Skin epidermis (tissue), 12 donors: ENCODE measurements at regions not wholly inside any gene's neighbourhood (a gene's known extent, or its start where the extent isn't known, plus 50 kb on each side); places are given as distances from the start of the nearest gene placed in this dataset.
A peak's percentile ranks its signal among the peaks of the same experiment; 100 is the strongest.

Experiments used
- H3K27ac ChIP-seq, 21 experiments: fragments of 200-600 bp; sonication (generic) in 11 of 21; one replicate each; pipeline ENCODE4 v1.5.0; 2020; ENCODE audit warnings: mild to moderate bottlenecking in 3 of 21, inconsistent platforms in 2 of 21, moderate library complexity in 2 of 21
- H3K4me3 ChIP-seq, 7 experiments: fragments of 200-600 bp; sonication (generic) in 2 of 7; one replicate each; pipeline ENCODE4 v1.5.0; 2020; ENCODE audit warnings: inconsistent platforms in 2 of 7, mild to moderate bottlenecking in 2 of 7, moderate library complexity in 1 of 7

GRCh38 chr3:46146548-46146947 is 61.6 kb downstream of the CCR1 start:
- Histone ChIP-seq H3K4me3 (no peak overlapping the region), H3K27ac (peak overlapping the region in 1 of 21 experiments; percentile 2)

GRCh38 chr3:46146021-46146420 is 62.1 kb downstream of the CCR1 start:
- H3K4me3 ChIP-seq = no peak overlapping the region

GRCh38 chr3:46145147-46145546 is 63.0 kb downstream of the CCR1 start:
- H3K4me3 ChIP-seq = no peak overlapping the region
- no peak overlapping the region for H3K27ac ChIP-seq

More at GRCh38 chr3:46146021-46146420, 62.1 kb downstream of the CCR1 start:
- peak overlapping the region in 1 of 21 experiments; percentile 2 for H3K27ac ChIP-seq

- peak overlapping the region in 1 of 21 experiments; percentile 29 for H3K27ac ChIP-seq
- H3K4me3 ChIP-seq = no peak overlapping the region
These were observed 64.1 kb downstream of the CCR1 start for GRCh38 chr3:46143951-46144473.

GRCh38 chr3:46141813-46142212 is 66.3 kb downstream of the CCR1 start:
- no peak overlapping the region for H3K27ac ChIP-seq

GRCh38 chr3:46138581-46138980 is 69.5 kb downstream of the CCR1 start:
- no peak overlapping the region for H3K27ac ChIP-seq
- H3K4me3 ChIP-seq = no peak overlapping the region

More at GRCh38 chr3:46141813-46142212, 66.3 kb downstream of the CCR1 start:
- H3K4me3 ChIP-seq = no peak overlapping the region

GRCh38 chr3:46135475-46135874 is 72.6 kb downstream of the CCR1 start:
- Histone ChIP-seq H3K27ac (peak overlapping the region in 3 of 21 experiments; percentile 23 to 56 (median 54)), H3K4me3 (no peak overlapping the region)

GRCh38 chr3:46133285-46133684 is 74.8 kb downstream of the CCR1 start:
- H3K4me3 ChIP-seq = no peak overlapping the region
- peak overlapping the region in 4 of 21 experiments; percentile 13 to 71 (median 39) for H3K27ac ChIP-seq

GRCh38 chr3:46132565-46132964 is 75.5 kb downstream of the CCR1 start:
- peak overlapping the region in 10 of 21 experiments; percentile 13 to 71 (median 44) for H3K27ac ChIP-seq
- no peak overlapping the region for H3K4me3 ChIP-seq

- Histone ChIP-seq H3K27ac (peak overlapping the region in 10 of 21 experiments; percentile 2 to 76 (median 44)), H3K4me3 (no peak overlapping the region)
These were observed 76.1 kb downstream of the CCR1 start for GRCh38 chr3:46131884-46132450.

GRCh38 chr3:46130631-46131310 is 77.3 kb downstream of the CCR1 start:
- H3K4me3 ChIP-seq = no peak overlapping the region
- H3K27ac ChIP-seq = peak overlapping the region in 11 of 21 experiments; percentile 11 to 76 (median 49)

GRCh38 chr3:46129588-46130272 is 78.4 kb downstream of the CCR1 start:
- peak overlapping the region in 10 of 21 experiments; percentile 2 to 72 (median 44) for H3K27ac ChIP-seq
- no peak overlapping the region for H3K4me3 ChIP-seq

GRCh38 chr3:46127503-46127902 is 80.6 kb downstream of the CCR1 start:
- H3K27ac ChIP-seq = peak overlapping the region in 3 of 21 experiments; percentile 5 to 60 (median 43)
- no peak overlapping the region for H3K4me3 ChIP-seq

GRCh38 chr3:46124216-46125177 is 83.6 kb downstream of the CCR1 start:
- Histone ChIP-seq H3K27ac (peak overlapping the region in 3 of 21 experiments; percentile 33 to 50 (median 40)), H3K4me3 (no peak overlapping the region)

GRCh38 chr3:46123646-46124045 is 84.5 kb downstream of the CCR1 start:
- Histone ChIP-seq H3K27ac (peak overlapping the region in 2 of 21 experiments; percentile 15 to 33), H3K4me3 (no peak overlapping the region)

- no peak overlapping the region for H3K4me3 ChIP-seq
- no peak overlapping the region for H3K27ac ChIP-seq
These were observed 86.0 kb downstream of the CCR1 start for GRCh38 chr3:46122091-46122490.

- H3K4me3 ChIP-seq = no peak overlapping the region
- H3K27ac ChIP-seq = no peak overlapping the region
These were observed 87.1 kb downstream of the CCR1 start for GRCh38 chr3:46120983-46121382.

- H3K4me3 ChIP-seq = no peak overlapping the region
- H3K27ac ChIP-seq = no peak overlapping the region
These were observed 88.2 kb downstream of the CCR1 start for GRCh38 chr3:46119709-46120498.
